ENCODE measurements at regions not wholly inside any gene's neighbourhood (a gene's known extent, or its start where the extent isn't known, plus 50 kb on each side); places are given as distances from the start of the nearest gene placed in this dataset.
"Not testable (repeated sequence)": the region's sequence is repeated elsewhere in the genome, so short reads cannot be mapped to it uniquely, and the experiment has no call there.

- 22% methylated on average over 8 of the region's 8 CpGs for WGBS
- no peaks in the 10 kb centered on the region for H3K27me3 ChIP-seq
- no peak overlapping the region for H3K4me3 ChIP-seq
- TF ChIP-seq POLR2A (IDR thresholded peaks at IDR 0.05): no peak
- no peak for TF ChIP-seq EP300 (IDR thresholded peaks at IDR 0.05)
- no peak for TF ChIP-seq CTCF (IDR thresholded peaks at IDR 0.05)
- no peak for TF ChIP-seq POLR2AphosphoS5 (IDR thresholded peaks at IDR 0.05)
- no peak for DNase-seq (ENCODE audit: low spot score in 2 of 2)
- H3K36me3 ChIP-seq: no peaks in the 10 kb centered on the region
- H3K27ac ChIP-seq: no peak overlapping the region
- no peaks in the 10 kb centered on the region for H3K9me3 ChIP-seq
- peaks cover 14% of the 10 kb centered on the region for H3K4me1 ChIP-seq
These were observed 149.7 kb downstream of the TFAP2C start for GRCh38 chr20:56778765-56779195.

- no peak for DNase-seq (ENCODE audit: low spot score in 2 of 2)
- Histone ChIP-seq H3K27me3 (no peaks in the 10 kb centered on the region), H3K9me3 (no peaks in the 10 kb centered on the region), H3K4me3 (no peak overlapping the region), H3K27ac (no peak overlapping the region), H3K36me3 (no peaks in the 10 kb centered on the region), H3K4me1 (peaks cover 14% of the 10 kb centered on the region)
- 59% methylated on average over 11 of the region's 11 CpGs for WGBS
- TF ChIP-seq POLR2AphosphoS5 (IDR thresholded peaks at IDR 0.05) (no peak), CTCF (IDR thresholded peaks at IDR 0.05) (no peak), EP300 (IDR thresholded peaks at IDR 0.05) (no peak), POLR2A (IDR thresholded peaks at IDR 0.05) (no peak)
These were observed 150.5 kb downstream of the TFAP2C start for GRCh38 chr20:56779452-56780143.

GRCh38 chr20:56780266-56780665, 151.2 kb downstream of the TFAP2C start:
- no peak for DNase-seq (ENCODE audit: low spot score in 2 of 2)
- TF ChIP-seq POLR2AphosphoS5 (IDR thresholded peaks at IDR 0.05): no peak
- TF ChIP-seq POLR2A (IDR thresholded peaks at IDR 0.05): no peak
- no peak for TF ChIP-seq CTCF (IDR thresholded peaks at IDR 0.05)
- no peak for TF ChIP-seq EP300 (IDR thresholded peaks at IDR 0.05)
- H3K4me1 ChIP-seq: peaks cover 14% of the 10 kb centered on the region
- no peak overlapping the region for H3K27ac ChIP-seq
- H3K36me3 ChIP-seq: no peaks in the 10 kb centered on the region
- no peaks in the 10 kb centered on the region for H3K27me3 ChIP-seq
- H3K4me3 ChIP-seq: no peak overlapping the region
- H3K9me3 ChIP-seq: no peaks in the 10 kb centered on the region
- 59% methylated on average over 7 of the region's 7 CpGs for WGBS

GRCh38 chr20:56781108-56781739, 152.1 kb downstream of the TFAP2C start:
- no peak overlapping the region for H3K4me3 ChIP-seq
- H3K27me3 ChIP-seq: no peaks in the 10 kb centered on the region
- H3K4me1 ChIP-seq: peaks cover 14% of the 10 kb centered on the region
- WGBS: 50% methylated on average over 11 of the region's 12 CpGs
- no peaks in the 10 kb centered on the region for H3K36me3 ChIP-seq
- DNase-seq (ENCODE audit: low spot score in 2 of 2): peak; percentile 87 to 90
- no peaks in the 10 kb centered on the region for H3K9me3 ChIP-seq
- TF ChIP-seq EP300 (IDR thresholded peaks at IDR 0.05) (no peak), CTCF (IDR thresholded peaks at IDR 0.05) (no peak), POLR2AphosphoS5 (IDR thresholded peaks at IDR 0.05) (peak in 1 of 3 donors; percentile 45), POLR2A (IDR thresholded peaks at IDR 0.05) (no peak)
- no peak overlapping the region for H3K27ac ChIP-seq

- H3K27ac ChIP-seq; H3K36me3 ChIP-seq; DNase-seq (ENCODE audit: low spot score in 2 of 2); H3K27me3 ChIP-seq; H3K9me3 ChIP-seq; H3K4me3 ChIP-seq: not testable (repeated sequence)
- WGBS: 54% methylated on average over 2 of the region's 2 CpGs
- peaks cover 14% of the 10 kb centered on the region for H3K4me1 ChIP-seq
These were observed 153.0 kb downstream of the TFAP2C start for GRCh38 chr20:56781987-56782560.

- not testable (repeated sequence) for H3K9me3 ChIP-seq, H3K27me3 ChIP-seq, H3K36me3 ChIP-seq, H3K4me3 ChIP-seq, H3K27ac ChIP-seq
- peaks cover 21% of the 10 kb centered on the region for H3K4me1 ChIP-seq
- 86% methylated on average over 11 of the region's 11 CpGs for WGBS
- DNase-seq (ENCODE audit: low spot score in 2 of 2): peak in 1 of 2 donors; percentile 80
These were observed 153.7 kb downstream of the TFAP2C start for GRCh38 chr20:56782814-56783213.

Data from suprapubic skin (tissue), 4 donors.